GM23338 (cell line): ENCODE measurements at regions not wholly inside any gene's neighbourhood (a gene's known extent, or its start where the extent isn't known, plus 50 kb on each side); places are given as distances from the start of the nearest gene placed in this dataset.
"Not testable (repeated sequence)": the region's sequence is repeated elsewhere in the genome, so short reads cannot be mapped to it uniquely, and the experiment has no call there.

Experiments used
- ATAC-seq: fragments of 200-7000 bp; cut with Tn5 transposase; 3 replicates; pipeline ENCODE4 v1.9.1; 2020
- DNase-seq: peaks from one replicate; pipeline ENCODE4 v3.0.0-alpha.2; 2015; ENCODE audit warnings: low spot score
- H2AFZ ChIP-seq: fragments of 200-600 bp; sonication (generic); 2 replicates; pipeline ENCODE4 v1.8.0; 2016; ENCODE audit warnings: antibody characterized with exemption, mild to moderate bottlenecking, moderate library complexity
- H3F3A ChIP-seq: fragments of 200-600 bp; sonication (generic); replicated peaks from 2 replicates; pipeline ENCODE4 v1.8.0; 2017; ENCODE audit warnings: antibody characterized with exemption, mixed run types, low read depth
- H3K27ac ChIP-seq: fragments of 200-600 bp; sonication (generic); 2 replicates; pipeline ENCODE4 v1.6.1; 2016; ENCODE audit warnings: low read depth
- H3K27me3 ChIP-seq: fragments of 200-600 bp; sonication (generic); 2 replicates; pipeline ENCODE4 v1.8.0; 2016; ENCODE audit warnings: mild to moderate bottlenecking, mixed run types, moderate library complexity; ENCODE audit not compliant: insufficient read depth
- H3K36me3 ChIP-seq: fragments of 200-600 bp; sonication (generic); 2 replicates; pipeline ENCODE4 v1.8.0; 2016; ENCODE audit warnings: mild to moderate bottlenecking; ENCODE audit not compliant: insufficient read depth
- H3K4me1 ChIP-seq: fragments of 200-600 bp; sonication (generic); 2 replicates; pipeline ENCODE4 v1.8.0; 2016; ENCODE audit warnings: mild to moderate bottlenecking, moderate library complexity; ENCODE audit not compliant: insufficient read depth
- H3K4me2 ChIP-seq: fragments of 200-600 bp; sonication (generic); 2 replicates; pipeline ENCODE4 v1.7.1; 2017; ENCODE audit warnings: mixed run types
- H3K4me3 ChIP-seq: fragments of 200-600 bp; sonication (generic); 2 replicates; pipeline ENCODE4 v1.6.1; 2016; ENCODE audit warnings: mixed run types
- H3K79me2 ChIP-seq: fragments of 200-600 bp; sonication (generic); replicated peaks from 2 replicates; pipeline ENCODE4 v1.8.0; 2017; ENCODE audit warnings: mild to moderate bottlenecking; ENCODE audit not compliant: insufficient read depth
- H3K9me2 ChIP-seq: fragments of 200-600 bp; sonication (generic); 2 replicates; pipeline ENCODE4 v1.8.0; 2017; ENCODE audit not compliant: insufficient read depth
- H4K20me1 ChIP-seq: fragments of 200-600 bp; sonication (generic); replicated peaks from 2 replicates; pipeline ENCODE4 v1.8.0; 2017; ENCODE audit warnings: mild to moderate bottlenecking; ENCODE audit not compliant: insufficient read depth
- H3K27ac Mint-ChIP-seq: 2 replicates; pipeline ENCODE4 v1.8.0; 2020; ENCODE audit warnings: inconsistent platforms, mild to moderate bottlenecking, moderate library complexity, mixed read lengths
- H3K27me3 Mint-ChIP-seq: 3 replicates; pipeline ENCODE4 v1.8.0; 2022; ENCODE audit warnings: low read depth, mild to moderate bottlenecking, moderate library complexity, mixed read lengths, inconsistent platforms; ENCODE audit not compliant: insufficient read depth, poor library complexity
- H3K36me3 Mint-ChIP-seq: 3 replicates; pipeline ENCODE4 v1.8.0; 2021; ENCODE audit warnings: low read depth, mild to moderate bottlenecking, inconsistent platforms, moderate library complexity, mixed read lengths
- H3K4me1 Mint-ChIP-seq: 3 replicates; pipeline ENCODE4 v1.8.0; 2020; ENCODE audit warnings: mild to moderate bottlenecking, inconsistent platforms, mixed read lengths
- H3K4me3 Mint-ChIP-seq: 3 replicates; pipeline ENCODE4 v1.8.0; 2021; ENCODE audit warnings: moderate library complexity, mild to moderate bottlenecking, inconsistent platforms, mixed read lengths
- H3K9me3 Mint-ChIP-seq: 3 replicates; pipeline ENCODE4 v1.8.0; 2020; ENCODE audit warnings: moderate library complexity, mild to moderate bottlenecking, inconsistent platforms, mixed read lengths
- CREB1 ChIP-seq: fragments of 250-450 bp; sonication (Bioruptor Pico); IDR thresholded peaks from 2 replicates; pipeline ENCODE4 v1.5.0; 2020; ENCODE audit warnings: low read depth, mild to moderate bottlenecking, moderate library complexity
- EZH2 ChIP-seq: fragments of 200-600 bp; sonication (generic); IDR thresholded peaks from one replicate; pipeline ENCODE4 v1.8.0; 2017; ENCODE audit warnings: antibody characterized with exemption, mild to moderate bottlenecking, low read depth; ENCODE audit not compliant: unreplicated experiment
- EZH2phosphoT487 ChIP-seq: fragments of 200-600 bp; sonication (generic); IDR thresholded peaks from one replicate; pipeline ENCODE4 v1.8.1; 2018; ENCODE audit warnings: antibody characterized with exemption; ENCODE audit not compliant: unreplicated experiment
- NANOG ChIP-seq: IDR thresholded peaks from 2 replicates; pipeline ENCODE4 v1.6.1; 2016; ENCODE audit warnings: antibody characterized with exemption, borderline replicate concordance
- POLR2AphosphoS5 ChIP-seq: IDR thresholded peaks from 2 replicates; pipeline ENCODE4 v1.6.1; 2016; ENCODE audit warnings: antibody characterized with exemption, low read depth
- REST ChIP-seq: IDR thresholded peaks from one replicate; pipeline ENCODE4 v1.6.1; 2018; ENCODE audit warnings: antibody characterized with exemption; ENCODE audit not compliant: unreplicated experiment
- ZNF331 ChIP-seq: fragments of 250-450 bp; sonication (Bioruptor Pico); IDR thresholded peaks from 2 replicates; pipeline ENCODE4 v1.5.0; 2020; ENCODE audit warnings: low read depth, mild to moderate bottlenecking, moderate library complexity
- ZNF462 ChIP-seq: fragments of 250-450 bp; sonication (Bioruptor Pico); IDR thresholded peaks from 2 replicates; pipeline ENCODE4 v1.5.0; 2020; ENCODE audit warnings: mild to moderate bottlenecking, moderate library complexity

GRCh38 chr22:22795639-22796038, 92.0 kb upstream of the IGLL5 start:
- not testable (repeated sequence) for H3F3A ChIP-seq, ATAC-seq, H3K9me3 Mint-ChIP-seq, H3K4me2 ChIP-seq, H3K9me2 ChIP-seq, H3K79me2 ChIP-seq, H3K4me3 Mint-ChIP-seq, H3K4me1 ChIP-seq, DNase-seq, H3K27ac Mint-ChIP-seq, H3K4me1 Mint-ChIP-seq, H3K36me3 ChIP-seq, H3K36me3 Mint-ChIP-seq, H2AFZ ChIP-seq, H3K4me3 ChIP-seq, H4K20me1 ChIP-seq, H3K27ac ChIP-seq
- H3K27me3 ChIP-seq, result peaks cover 92% of the 10 kb centered on the region
- peaks cover 58% of the 10 kb centered on the region for H3K27me3 Mint-ChIP-seq

- no peaks in the 10 kb centered on the region for H3K36me3 Mint-ChIP-seq
- ATAC-seq, result no peak
- H3K79me2 ChIP-seq, result no peaks in the 10 kb centered on the region
These were observed 90.9 kb upstream of the IGLL5 start for GRCh38 chr22:22796724-22797123.

More at GRCh38 chr22:22796724-22797123, 90.9 kb upstream of the IGLL5 start:
- Histone ChIP-seq H3K4me2 (no peak overlapping the region), H3K9me2 (no peaks in the 10 kb centered on the region), H2AFZ (no peak overlapping the region), H3K4me3 (no peak overlapping the region), H3K27ac (no peak overlapping the region), H3K36me3 (no peaks in the 10 kb centered on the region), H3K4me1 (no peaks in the 10 kb centered on the region), H3K27me3 (peaks cover 92% of the 10 kb centered on the region), H3F3A (no peaks in the 10 kb centered on the region), H4K20me1 (no peaks in the 10 kb centered on the region; the same call in 1 of the 2 replicates)
- H3K4me1 Mint-ChIP-seq, result peaks cover 3% of the 10 kb centered on the region; the same call in 2 of the 3 replicates
- no peak for TF ChIP-seq NANOG
- no peak for TF ChIP-seq POLR2AphosphoS5
- TF ChIP-seq ZNF462 (CRISPR knock-in tag), result no peak
- TF ChIP-seq EZH2, result no peak
- TF ChIP-seq EZH2phosphoT487, result no peak
- no peak for TF ChIP-seq REST
- no peak for TF ChIP-seq CREB1 (CRISPR knock-in tag)
- no peak for TF ChIP-seq ZNF331 (CRISPR knock-in tag)
- H3K9me3 Mint-ChIP-seq, result no peaks in the 10 kb centered on the region
- no peak overlapping the region for H3K27ac Mint-ChIP-seq
- H3K4me3 Mint-ChIP-seq, result no peak overlapping the region
- no peak for DNase-seq
- peaks cover 52% of the 10 kb centered on the region for H3K27me3 Mint-ChIP-seq
